ENCODE measurements at regions not wholly inside any gene's neighbourhood (a gene's known extent, or its start where the extent isn't known, plus 50 kb on each side); places are given as distances from the start of the nearest gene placed in this dataset.

DNA sequence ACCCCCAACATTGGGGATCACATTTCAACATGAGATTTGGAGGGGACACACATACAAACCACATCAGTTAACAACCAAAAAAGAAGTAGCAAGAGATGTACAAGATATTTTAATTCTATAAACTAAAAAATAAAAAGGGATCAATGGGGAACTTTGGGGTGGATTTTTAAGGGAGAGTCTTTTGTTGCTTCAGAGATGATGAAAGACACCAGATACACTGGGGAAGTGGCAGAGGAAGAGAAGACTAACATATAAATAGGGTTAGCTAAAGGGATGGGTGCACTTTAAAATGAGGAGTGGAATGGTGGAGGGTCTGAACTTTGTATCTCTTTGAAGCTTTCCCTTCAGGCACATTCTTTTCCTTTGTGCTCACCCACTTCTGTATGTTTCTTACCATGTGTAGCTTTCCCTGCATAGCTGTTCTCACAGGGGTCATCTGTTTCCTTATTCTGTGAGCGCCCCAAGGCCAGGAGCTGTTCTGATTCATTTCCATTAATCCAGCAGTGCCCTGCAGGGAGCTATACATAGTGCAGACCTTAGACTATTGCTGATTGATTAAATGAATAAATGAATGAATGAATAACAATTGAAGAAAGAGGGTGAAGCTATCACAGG, 531.6 kb upstream of the KLF4 start:
- TF ChIP-seq POLR2A (IDR thresholded peaks at IDR 0.05; ENCODE audit: low read length) (no peak), GATA1 (IDR thresholded peaks at IDR 0.05; ENCODE audit: low read depth, low read length) (no peak)

Data from erythroblast (primary cell).